HG03558 (cell line): ENCODE measurements at regions not wholly inside any gene's neighbourhood (a gene's known extent, or its start where the extent isn't known, plus 50 kb on each side); places are given as distances from the start of the nearest gene placed in this dataset.
"Not testable (repeated sequence)": the region's sequence is repeated elsewhere in the genome, so short reads cannot be mapped to it uniquely, and the experiment has no call there.

Source experiments
- ATAC-seq: cut with Tn5 transposase; IDR thresholded peaks from one replicate; pipeline ENCODE4 v1.9.1; 2021; ENCODE audit warnings: moderate number of reproducible peaks; ENCODE audit not compliant: unreplicated experiment; ENCODE audit errors: extremely low read depth

DNA sequence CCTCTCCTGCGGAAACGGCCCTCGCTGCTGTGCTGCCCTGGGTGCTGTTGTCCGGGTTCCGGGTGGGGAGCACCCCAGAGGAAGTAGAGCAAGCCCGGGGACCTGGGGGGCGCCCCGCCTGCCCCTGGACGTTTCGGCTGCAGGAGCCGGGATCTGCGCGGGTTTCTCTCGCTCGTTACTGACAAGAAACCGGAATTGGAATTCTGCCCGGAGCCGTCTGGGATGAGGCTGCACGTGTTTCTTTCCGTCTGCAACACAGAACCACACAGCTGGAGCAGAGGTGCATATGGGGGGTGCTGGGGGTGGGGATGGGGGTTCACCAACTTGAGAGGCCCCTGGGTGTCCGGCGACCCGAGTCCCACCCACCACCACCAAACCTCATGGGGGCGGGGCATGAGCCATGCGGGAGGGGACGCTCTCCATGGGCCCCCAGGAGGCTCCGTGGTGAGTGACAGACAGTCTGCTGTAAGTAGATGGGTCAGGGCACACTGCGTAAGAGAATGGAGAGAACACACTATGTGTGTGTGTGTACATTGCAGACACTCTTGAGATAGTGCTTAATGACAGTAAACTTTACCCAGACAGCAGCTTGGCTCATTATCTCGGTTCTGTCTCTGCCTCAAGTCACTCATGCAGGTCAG, 261.4 kb upstream of the C1orf174 start:
- ATAC-seq = no peak

DNA sequence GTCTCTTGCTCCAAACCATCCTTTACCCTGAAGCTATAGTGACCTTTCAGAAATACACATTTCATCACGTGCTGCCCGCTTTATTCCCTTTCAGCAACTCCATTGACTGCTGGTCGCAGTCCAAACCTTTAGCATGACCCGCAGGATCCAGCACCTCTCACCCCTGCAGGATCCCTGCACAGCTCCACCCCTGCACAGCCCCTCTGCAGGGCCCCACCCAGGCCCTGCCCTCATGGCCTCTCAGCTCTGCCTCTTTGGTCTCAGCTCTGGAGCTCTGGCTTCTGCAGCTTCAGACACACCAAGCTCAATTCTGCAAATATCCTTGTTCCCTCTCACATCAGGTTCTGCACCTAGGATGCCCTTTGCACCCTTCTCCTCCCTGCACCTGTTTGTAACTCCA, 264.9 kb upstream of the C1orf174 start:
- ATAC-seq = no peak

DNA sequence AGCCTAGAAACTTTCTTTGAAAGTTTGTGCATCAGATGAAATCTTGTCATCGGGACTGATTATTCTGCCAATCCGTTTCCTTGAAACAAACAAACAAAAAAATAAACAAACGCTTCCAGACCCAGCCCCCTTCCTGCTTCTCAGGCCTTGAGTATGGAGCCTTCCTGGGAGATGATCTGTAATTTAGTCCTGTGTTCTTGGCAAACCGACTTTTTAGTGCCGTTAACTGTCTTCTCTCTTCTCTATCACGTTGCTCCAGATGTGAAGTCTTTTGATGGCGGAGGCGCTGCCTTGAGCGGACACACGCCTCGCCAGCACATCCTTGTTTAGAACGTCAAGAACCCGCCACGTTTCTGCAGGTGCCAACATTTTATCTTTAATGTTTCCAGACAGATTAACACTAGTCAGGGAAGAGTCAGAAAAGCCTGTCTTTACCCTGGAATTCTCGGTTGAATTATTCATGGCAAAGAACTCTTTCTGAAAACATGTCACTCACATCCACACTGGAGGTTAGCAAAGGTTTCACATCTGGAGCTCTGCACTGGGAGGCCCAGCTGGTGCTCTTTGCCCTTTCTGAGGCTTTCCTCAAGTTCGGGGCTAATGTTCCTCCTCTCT, 265.7 kb upstream of the C1orf174 start:
- no peak for ATAC-seq

DNA sequence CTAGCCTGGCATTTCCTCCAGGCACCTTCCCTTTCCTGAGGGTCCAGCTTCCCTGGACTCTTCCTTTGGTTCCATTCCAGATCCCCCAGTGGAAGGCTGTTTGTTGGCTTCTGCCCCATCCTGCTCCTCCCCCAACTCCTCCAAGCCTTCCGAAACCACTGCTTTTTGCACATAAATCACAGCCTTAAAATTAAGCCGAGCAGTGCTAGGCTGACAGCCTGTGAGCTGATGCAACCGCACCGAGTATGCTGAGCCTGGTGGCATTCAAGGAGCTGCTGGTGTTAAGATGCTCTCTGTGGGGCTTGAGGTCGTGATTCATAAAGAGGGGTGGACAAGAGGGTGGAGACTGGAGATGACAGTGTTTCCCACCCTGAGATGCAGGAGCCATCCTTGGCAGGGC, 266.6 kb upstream of the C1orf174 start:
- no peak for ATAC-seq

DNA sequence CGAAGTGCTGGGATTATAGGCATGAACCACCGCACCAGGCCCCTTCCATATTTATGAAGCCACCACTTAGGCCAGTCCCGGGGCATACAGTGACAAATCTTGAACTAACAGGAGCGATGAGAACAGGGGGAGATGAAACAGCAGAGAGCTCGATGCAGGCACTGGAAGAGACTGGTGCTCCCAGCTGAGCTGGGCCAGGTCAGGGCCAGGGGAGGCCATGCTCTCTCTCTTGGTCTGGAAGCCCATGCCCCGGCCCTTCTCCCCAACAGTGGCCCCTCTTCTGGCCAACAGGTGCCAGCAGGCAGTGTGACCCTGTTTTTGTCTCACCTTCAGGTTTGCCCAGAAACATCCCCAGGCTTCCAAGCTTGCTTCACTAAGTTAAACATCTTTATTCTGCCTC, 269.9 kb upstream of the C1orf174 start:
- ATAC-seq = no peak

DNA sequence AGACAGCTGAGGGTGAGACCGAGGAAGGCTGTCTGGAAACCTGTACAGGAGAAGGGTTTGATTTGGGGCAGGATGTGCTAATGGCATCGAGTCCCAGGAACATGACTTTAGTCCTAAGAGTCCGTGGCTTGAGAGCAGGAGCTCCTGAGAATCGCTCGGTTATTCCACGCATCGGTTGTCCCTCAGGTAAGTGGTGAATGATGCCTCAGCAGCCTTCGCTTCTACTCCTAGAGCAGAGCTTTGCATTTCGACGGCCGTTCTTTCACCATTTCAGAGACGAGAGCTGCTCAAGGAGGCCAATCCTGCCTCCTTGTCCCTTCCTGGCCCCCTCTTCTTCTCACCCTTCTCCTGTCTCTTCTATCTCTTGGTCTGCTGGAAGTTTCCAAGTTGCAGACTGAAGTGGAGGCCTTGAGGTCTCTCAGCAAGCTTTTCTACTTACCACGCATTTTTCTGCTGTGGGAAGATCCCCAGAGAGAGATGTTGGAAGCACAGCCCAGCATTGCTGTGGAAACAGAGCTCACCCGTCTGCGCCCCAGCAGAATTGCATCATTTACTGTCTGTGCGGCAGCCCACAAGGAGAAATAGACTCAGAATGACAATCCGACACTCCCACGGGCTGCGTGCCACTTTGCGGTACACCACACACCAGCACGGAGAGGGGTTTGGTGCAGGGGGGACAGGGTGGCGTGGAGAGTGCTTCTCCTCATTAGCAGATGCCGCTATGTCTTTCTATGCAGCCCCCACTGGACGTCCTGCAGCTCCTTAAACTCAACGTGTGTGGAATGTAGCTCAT, 270.7 kb upstream of the C1orf174 start:
- ATAC-seq = no peak

DNA sequence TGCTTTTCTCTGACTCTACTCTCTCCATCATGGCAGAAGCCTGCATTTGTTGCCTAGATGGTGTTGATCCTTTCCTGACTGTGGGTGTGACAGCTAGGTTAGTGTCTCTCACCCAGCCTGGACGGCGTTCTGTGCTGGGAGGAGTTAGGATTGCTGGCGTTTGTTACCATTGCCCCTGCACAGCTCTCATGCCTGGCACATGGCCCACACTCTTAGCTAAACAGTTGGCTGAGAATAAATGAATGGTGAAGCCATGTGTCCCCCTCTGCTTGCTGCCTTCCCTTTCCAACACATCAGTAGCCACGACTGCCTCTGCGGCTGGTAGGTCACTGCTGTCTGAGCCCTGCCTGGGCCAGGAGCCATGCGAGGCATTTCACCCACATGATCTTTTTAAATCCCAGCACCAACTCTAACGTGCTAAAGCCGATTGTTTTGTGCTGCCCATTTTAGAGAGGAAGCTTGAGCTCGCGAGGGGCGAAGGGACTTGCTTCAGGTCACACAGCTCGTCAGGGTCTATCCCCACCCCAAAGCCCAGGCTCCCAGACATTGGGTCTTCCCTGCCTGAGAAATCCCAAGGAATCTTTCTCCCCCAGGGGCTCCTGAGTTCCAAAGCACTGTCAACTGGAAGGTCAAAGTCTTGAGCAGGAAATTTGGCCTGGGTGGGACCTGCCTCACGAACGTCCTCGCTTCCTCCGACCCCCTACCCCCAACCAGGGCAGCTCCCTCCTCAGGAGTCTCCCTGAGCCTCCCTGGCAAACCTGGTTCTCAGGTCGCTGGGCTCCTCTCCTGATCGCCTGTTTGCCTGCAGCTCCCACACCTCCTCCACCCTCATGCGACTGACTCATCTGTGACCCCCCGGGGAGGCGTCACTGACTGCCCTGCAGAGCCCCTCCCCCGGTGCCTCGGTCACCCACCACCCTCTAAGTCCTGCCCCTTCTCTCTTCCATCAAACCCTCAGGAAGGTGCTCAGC, 271.7 kb upstream of the C1orf174 start:
- no peak for ATAC-seq

DNA sequence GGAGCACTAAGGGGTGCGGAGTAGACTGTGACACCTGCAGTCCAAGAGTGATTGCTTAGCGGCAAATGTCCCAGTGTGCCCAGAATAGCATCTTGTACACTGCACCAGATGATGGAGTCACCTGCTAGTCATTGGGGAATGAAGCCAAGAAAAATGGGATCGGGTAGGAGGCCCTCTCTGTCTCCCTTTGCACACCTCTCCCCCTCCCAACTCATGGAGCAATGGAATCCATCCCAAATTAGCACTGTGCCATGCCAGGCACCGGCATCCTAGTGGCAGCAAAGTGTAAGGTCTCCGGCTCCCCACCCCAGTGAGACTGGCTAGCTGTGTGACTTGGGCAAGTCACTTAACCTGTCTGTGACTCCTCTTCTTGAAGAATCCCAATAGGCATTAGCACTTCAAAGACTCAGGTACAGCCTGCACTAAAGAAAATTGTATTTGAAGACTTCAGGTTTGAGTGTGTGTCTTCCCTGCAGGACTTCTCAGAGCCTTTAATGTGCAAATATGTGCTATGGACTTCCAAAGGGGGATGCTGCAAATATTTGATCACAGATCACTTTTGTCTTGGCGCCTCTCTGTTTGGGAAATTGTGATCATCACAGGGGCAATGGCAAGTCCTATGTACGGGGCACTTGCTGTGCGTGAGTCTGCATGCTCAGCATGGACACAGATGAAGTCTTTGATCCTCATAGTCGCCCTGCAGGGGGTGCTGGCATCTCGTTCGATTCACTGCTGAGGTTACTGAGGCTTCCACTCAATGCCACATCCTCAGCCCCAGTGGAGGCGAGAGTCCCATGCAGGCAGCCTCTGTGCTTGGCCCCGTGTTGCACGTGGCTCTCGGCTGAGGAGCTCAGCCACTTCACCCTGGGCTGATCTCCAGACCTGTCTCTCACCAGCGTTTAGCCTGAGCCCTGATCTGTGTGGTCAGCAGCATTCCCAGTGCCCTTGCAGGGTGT, 272.9 kb upstream of the C1orf174 start:
- ATAC-seq = no peak

DNA sequence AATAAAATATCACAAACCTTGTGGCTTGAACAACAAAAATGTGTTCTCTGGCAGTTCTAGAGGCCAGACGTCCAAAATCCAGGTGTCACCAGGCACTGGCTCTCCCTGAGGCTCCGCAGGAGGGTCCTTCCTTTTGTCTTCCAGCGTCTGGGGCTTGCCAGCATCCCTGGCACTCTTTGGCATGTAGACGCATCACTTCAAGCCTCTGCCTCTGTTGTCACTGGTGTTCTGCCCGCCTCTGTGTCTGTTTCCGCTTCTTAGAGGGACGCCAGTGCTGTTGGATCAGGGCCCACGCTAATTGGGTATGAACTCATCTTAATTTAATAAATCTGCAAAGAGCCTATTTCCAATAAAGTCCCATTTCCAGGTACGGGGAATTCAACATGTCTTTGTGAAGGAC, 273.7 kb upstream of the C1orf174 start:
- ATAC-seq = no peak

DNA sequence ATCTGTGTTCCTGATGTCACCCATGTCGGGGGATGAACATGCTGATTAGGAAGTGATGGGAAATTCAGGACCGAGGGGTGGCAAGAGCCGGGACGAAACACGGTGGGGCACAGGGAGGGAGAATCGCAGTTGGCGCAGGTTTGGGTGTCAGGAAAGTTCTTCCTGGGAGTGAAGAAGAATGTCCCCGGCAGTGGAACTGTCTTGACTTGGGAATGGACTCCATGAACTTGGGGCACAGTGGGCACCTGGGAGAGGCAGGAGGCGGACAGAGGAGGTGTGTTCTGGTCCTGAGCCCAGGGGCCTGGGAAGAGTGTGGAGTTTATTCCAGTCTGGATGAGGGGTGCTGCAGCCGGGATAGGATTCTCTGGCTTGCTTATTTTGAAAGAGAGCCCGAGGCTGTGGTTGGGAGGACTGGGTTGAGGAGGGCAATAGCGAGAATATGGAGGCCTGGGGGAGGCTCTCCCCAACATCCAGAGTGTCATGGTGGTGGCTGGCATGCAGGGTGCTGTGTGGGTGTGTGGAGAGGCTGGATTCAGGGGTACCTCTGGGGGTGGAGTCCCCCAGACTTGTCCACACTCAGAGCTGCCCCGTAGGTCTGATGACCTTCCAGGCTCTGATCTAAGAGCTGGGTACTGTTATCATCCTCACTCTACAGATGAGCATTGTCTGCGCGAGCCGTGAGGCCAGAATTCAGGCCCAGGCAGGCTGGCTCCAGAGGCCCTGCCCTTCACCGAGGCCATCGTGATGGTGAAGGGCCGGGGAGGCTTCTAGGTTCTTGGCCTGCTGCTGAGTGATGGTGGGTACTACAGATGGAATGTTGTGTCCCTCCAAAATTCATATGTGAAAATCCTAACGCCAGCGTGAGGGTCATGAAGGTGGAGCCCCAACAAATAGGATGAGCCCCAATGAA, 274.5 kb upstream of the C1orf174 start:
- no peak for ATAC-seq

DNA sequence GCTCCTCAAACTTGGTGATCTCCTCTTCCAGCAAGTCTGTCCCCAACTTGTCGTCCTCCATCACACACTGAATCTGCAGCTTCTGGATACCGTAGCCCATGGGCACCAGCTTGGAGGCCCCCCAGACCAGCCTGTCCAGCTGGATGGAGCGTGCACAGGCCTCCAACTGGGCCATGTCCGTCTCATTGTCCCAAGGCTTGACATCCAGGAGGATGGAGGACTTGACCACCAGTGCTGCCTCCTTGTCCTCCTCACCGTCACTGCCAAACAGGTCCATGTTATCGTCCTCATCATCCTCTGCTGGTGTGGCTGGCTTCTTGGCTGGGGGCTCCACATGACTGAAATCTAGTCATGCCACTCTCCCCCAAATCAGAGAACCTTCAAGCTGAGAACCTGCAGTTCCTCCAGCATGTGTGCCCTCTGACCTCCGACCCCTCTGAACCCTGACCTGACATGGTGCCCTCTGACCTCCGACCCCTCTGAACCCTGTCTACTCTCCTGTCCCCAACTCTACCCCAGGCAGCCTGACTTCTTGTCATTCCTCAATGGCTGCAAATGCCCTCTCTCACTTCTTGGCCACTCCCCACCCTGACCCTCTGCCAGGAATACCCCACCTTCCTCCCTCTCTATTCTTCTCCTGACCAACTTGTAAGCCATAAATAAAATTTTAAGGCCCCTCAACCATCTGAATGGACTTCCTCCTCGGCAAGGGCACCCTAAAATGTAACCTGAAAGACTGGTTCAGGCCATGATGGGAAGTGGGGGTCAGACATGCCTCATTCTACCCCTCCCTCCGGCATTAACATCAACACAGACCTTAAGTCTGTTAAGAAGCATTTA, 275.7 kb upstream of the C1orf174 start:
- no peak for ATAC-seq

DNA sequence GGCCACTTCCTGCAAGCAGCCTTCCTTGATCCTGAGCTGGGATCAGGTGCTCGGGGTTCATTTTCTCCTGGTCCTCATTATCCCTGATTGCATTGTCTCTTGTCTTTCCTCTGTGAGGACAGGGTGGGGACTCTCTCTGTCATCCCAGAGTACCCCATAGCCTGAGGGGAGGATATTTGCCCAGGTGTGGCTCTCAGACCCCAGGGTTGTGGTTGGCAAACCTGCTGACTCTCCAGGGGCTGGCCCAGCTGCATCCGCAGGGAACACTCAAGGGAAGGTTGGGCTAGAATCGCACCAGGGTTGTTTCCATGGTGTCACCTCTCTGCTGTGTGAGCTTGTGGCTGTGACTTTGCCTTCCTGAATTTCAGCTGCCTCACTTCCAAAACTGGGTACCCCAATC, 276.8 kb upstream of the C1orf174 start:
- ATAC-seq = no peak

DNA sequence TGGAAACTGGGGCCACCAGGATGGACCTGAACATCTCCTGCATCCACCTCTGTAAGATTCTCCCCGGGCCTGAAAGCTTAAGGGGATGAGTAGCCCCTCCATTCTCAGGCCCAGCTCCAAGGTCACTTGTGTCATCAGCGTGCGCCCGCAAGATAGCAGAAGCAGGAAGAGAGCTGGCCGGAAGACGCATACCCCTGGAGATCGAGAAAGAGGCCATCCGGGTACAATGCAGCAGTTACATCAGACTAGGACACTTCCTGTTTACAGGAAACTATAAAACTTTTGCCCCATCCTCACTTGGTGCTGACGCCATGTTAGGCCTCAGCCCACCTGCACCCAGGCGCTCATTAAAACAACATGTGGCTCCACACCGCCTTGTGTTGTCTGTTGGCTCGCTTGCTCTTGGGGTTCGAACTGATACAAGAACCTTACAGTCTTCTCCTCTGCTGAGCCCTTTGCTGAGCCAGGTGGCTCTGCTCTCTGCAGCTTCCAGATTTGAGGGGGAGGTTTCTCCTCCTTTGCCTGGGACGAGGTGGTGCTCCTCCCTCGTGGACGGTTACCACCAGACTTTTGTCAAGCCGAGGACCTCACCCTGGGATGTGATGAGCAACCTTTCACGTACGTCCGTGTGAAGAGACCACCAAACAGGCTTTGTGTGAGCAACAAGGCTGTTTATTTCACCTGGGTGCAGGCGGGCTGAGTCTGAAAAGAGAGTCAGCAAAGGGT, 277.5 kb upstream of the C1orf174 start:
- no peak for ATAC-seq

DNA sequence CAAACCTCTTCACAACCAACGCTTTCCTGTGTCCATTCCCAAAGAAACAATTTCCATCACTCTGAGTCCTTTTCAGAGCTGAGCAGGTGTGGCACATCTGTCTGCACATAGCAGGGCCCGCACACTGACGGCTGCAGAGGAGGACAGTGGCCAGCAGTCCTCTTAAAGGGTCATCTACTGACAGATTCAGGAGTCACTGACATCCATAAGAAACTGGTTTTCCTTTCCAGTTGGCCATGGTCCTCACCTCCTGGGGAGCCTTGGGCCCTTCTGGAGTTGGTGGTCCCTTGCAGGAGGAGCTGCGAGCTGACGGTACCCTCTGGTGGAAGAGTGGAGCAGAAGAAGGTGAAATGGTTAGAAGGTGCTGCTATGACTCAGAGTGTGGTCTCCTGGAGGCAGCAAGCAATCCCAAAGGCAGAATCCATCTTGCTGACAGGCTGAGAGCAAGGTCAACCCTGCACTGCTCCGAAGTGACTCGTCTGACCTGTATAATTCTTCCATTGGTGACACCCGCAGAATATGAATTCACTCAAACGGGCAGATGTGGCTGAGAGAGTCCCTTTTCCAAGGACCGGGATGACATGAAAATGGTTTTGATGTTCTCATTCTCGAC, 278.5 kb upstream of the C1orf174 start:
- ATAC-seq = no peak

DNA sequence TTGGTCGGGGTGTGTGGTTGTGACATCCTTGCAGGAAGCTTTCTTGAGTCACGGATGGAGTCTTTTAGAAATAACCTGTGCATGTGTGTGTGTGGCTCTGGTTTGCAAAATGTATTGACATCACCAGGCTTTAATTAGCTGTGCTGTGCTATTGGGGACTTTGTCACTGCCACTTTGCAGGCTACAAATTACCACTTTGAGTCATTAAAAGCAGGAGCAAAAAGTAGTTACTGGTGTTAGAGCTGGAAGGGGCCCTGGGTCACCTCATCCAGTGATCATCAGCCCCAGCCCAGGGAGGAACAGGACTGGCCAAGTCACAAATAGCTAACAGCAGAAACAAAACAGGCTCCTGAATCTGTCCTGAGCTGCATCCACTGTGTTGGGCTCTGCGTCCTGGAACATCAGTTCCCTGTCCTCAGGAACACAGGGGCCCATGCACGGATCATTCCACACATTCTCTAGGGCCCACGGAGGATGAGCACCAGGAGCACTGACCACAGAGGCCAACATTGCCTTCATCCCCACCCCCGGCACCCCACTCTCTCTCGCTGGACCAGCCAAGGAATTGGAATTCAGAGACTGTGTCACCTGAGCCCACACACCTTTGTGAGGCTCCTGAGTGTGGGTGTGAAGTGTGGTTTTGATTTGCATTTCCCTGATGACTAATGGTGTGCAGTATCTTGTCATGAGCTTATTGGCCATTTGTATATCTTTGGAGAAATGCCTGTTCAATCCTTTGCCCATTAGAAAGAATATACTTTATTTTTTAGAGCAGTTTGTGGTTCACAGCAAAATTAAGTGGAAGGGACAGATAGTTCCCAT, 280.1 kb upstream of the C1orf174 start:
- no peak for ATAC-seq

DNA sequence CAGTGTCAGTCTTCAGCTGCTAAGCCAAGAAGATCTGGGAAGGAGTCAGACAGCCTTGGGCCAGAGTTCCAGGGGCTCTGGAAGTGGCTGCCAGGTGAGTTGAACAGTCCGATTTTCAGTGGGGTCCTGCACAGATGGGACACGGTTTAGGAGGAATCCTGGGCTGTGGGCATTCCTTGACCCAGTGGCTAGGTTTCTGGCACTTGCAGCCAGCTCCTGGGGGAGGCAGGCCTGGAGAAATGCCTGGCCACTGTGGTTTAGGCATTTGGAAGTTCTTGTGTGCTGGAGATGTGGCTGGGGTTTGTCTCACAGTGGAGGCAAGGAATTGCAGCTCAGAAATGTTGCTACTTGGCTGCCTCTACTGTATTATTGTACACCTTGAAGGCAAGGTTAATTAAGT, 286.4 kb upstream of the C1orf174 start:
- ATAC-seq = not testable (repeated sequence)
